Esophagus squamous epithelium (tissue), 5 donors: ENCODE measurements at regions not wholly inside any gene's neighbourhood (a gene's known extent, or its start where the extent isn't known, plus 50 kb on each side); places are given as distances from the start of the nearest gene placed in this dataset.

Experiments
- DNase-seq: peaks from one replicate; lab custom pipeline; 2025; lab: John Stamatoyannopoulos, UW
- H3K27ac ChIP-seq, 4 donors: fragments of 200-600 bp; sonication (generic); one replicate each; pipeline ENCODE4 v1.5.1; 2016 to 2019; ENCODE audit warnings: mild to moderate bottlenecking in 1 of 4
- H3K27me3 ChIP-seq, 4 donors: fragments of 200-600 bp; sonication (generic); 1 replicate in 3 of 4; 2 replicates in 1 of 4; pipeline versions ENCODE4 v1.5.1 to v1.6.0; 2017 to 2021; ENCODE audit warnings: antibody characterized with exemption in 1 of 4
- H3K36me3 ChIP-seq, 3 donors: fragments of 200-600 bp; sonication (generic); one replicate each; pipeline ENCODE4 v1.5.1; 2016 to 2019
- H3K4me1 ChIP-seq, 3 donors: fragments of 200-600 bp; sonication (generic); one replicate each; pipeline ENCODE4 v1.5.1; 2017 to 2019
- H3K4me3 ChIP-seq, 4 donors: fragments of 200-600 bp; sonication (generic); 1 replicate in 3 of 4; 2 replicates in 1 of 4; pipeline ENCODE4 v1.5.1; 2016 to 2019; ENCODE audit warnings: mild to moderate bottlenecking in 2 of 4, moderate library complexity in 1 of 4
- H3K9me3 ChIP-seq, 3 donors: fragments of 200-600 bp; sonication (generic); one replicate each; pipeline ENCODE4 v1.5.1; 2016 to 2019
- POLR2A ChIP-seq, 4 donors: fragments of 450-650 bp; IDR thresholded peaks; one replicate each; pipeline ENCODE4 v1.6.1; 2017; ENCODE audit warnings: antibody characterized with exemption in 4 of 4, mild to moderate bottlenecking in 4 of 4, moderate library complexity in 3 of 4
- WGBS, 2 donors: methylation state at CpG; one replicate each; pipeline ENCODE4 v1.1.5; 2018; 5-methylcytosine and 5-hydroxymethylcytosine counted together
- intact Hi-C: fragments of 100-400 bp; cut with DNase I; formaldehyde crosslinking; loops from one replicate; pipeline ENCODE4 v1.15.0; 2022
- TF ChIP-seq, protein P1 (sequence below), 6 experiments: fragments of 450-650 bp in 4 of 6; fragments of 200-600 bp in 2 of 6; sonication (generic) in 2 of 6; IDR thresholded peaks; one replicate each; pipeline ENCODE4 v1.5.1; 2016 to 2019; ENCODE audit warnings: antibody characterized with exemption in 6 of 6, mild to moderate bottlenecking in 4 of 6, moderate library complexity in 4 of 6
- donor health status: DM: yes; HTN: yes; CAD: no.

- intact Hi-C loops: no loop called here
- no peaks in the 10 kb centered on the region for H3K36me3 ChIP-seq
- H3K27me3 ChIP-seq: peaks cover 0 to 19% (median 0%) of the 10 kb centered on the region in 4 donors
These were observed 193.3 kb upstream of the SSTR4 start for GRCh38 chr20:22841846-22842245.

DNA sequence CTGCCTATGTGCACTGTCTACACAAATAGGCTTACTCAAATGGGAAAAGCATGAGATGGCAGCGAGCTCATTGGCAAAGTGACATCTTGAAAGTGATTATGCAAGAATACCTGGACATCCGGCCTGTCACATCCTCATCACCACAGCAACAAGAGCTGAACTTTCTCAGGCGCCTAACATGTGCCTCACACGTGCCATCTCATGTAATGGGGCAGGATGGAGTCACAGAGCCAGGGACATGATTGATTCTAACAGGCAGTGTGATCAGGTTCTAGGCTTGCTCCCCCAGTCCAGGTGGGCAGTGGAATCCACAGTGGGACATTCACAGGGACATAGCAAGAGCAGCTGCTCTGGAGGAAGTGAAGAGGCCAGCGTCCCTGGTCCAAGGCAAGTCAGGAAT, 192.3 kb upstream of the SSTR4 start:
- Histone ChIP-seq H3K9me3 (no peaks in the 10 kb centered on the region), H3K4me3 (no peak overlapping the region), H3K4me1 (no peaks in the 10 kb centered on the region), H3K27ac (no peak overlapping the region), H3K36me3 (no peaks in the 10 kb centered on the region), H3K27me3 (peaks cover 0 to 19% (median 0%) of the 10 kb centered on the region in 4 donors)
- DNase-seq: no peak
- intact Hi-C loops: no loop called here
- 67 to 92% methylated on average over 4 to 5 of the region's 5 CpGs for WGBS, 2 donors
- no peak for TF ChIP-seq POLR2A (IDR thresholded peaks at IDR 0.05)
- TF ChIP-seq, protein P1, sequence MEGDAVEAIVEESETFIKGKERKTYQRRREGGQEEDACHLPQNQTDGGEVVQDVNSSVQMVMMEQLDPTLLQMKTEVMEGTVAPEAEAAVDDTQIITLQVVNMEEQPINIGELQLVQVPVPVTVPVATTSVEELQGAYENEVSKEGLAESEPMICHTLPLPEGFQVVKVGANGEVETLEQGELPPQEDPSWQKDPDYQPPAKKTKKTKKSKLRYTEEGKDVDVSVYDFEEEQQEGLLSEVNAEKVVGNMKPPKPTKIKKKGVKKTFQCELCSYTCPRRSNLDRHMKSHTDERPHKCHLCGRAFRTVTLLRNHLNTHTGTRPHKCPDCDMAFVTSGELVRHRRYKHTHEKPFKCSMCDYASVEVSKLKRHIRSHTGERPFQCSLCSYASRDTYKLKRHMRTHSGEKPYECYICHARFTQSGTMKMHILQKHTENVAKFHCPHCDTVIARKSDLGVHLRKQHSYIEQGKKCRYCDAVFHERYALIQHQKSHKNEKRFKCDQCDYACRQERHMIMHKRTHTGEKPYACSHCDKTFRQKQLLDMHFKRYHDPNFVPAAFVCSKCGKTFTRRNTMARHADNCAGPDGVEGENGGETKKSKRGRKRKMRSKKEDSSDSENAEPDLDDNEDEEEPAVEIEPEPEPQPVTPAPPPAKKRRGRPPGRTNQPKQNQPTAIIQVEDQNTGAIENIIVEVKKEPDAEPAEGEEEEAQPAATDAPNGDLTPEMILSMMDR (IDR thresholded peaks at IDR 0.05): no peak

More at GRCh38 chr20:22841846-22842245, 193.3 kb upstream of the SSTR4 start:
- Histone ChIP-seq H3K27ac (no peak overlapping the region), H3K4me3 (no peak overlapping the region), H3K9me3 (no peaks in the 10 kb centered on the region), H3K4me1 (no peaks in the 10 kb centered on the region)
- TF ChIP-seq, protein P1 (IDR thresholded peaks at IDR 0.05): no peak
- TF ChIP-seq POLR2A (IDR thresholded peaks at IDR 0.05): no peak
- no peak for DNase-seq
- 87 to 95% methylated on average over 4 of the region's 4 CpGs for WGBS, 2 donors

GRCh38 chr20:22844959-22845358, 190.2 kb upstream of the SSTR4 start:
- no peaks in the 10 kb centered on the region for H3K9me3 ChIP-seq
- no peaks in the 10 kb centered on the region for H3K36me3 ChIP-seq
- no peak for DNase-seq
- peaks cover 0 to 19% (median 0%) of the 10 kb centered on the region in 4 donors for H3K27me3 ChIP-seq
- intact Hi-C loops: no loop called here
- no peak overlapping the region for H3K4me3 ChIP-seq
- H3K27ac ChIP-seq: no peak overlapping the region
- H3K4me1 ChIP-seq: no peaks in the 10 kb centered on the region
- TF ChIP-seq POLR2A (IDR thresholded peaks at IDR 0.05): no peak
- TF ChIP-seq, protein P1 (IDR thresholded peaks at IDR 0.05): no peak

GRCh38 chr20:22846863-22847262, 188.2 kb upstream of the SSTR4 start:
- Histone ChIP-seq H3K4me3 (no peak overlapping the region), H3K36me3 (no peaks in the 10 kb centered on the region), H3K27ac (no peak overlapping the region), H3K9me3 (no peaks in the 10 kb centered on the region), H3K27me3 (peaks cover 0 to 21% (median 0%) of the 10 kb centered on the region in 4 donors), H3K4me1 (no peaks in the 10 kb centered on the region)
- no peak for DNase-seq
- TF ChIP-seq POLR2A (IDR thresholded peaks at IDR 0.05): no peak
- TF ChIP-seq, protein P1 (IDR thresholded peaks at IDR 0.05): no peak
- WGBS, 2 donors: 58 to 64% methylated on average over 3 of the region's 3 CpGs
- intact Hi-C loops: no loop called here

DNA sequence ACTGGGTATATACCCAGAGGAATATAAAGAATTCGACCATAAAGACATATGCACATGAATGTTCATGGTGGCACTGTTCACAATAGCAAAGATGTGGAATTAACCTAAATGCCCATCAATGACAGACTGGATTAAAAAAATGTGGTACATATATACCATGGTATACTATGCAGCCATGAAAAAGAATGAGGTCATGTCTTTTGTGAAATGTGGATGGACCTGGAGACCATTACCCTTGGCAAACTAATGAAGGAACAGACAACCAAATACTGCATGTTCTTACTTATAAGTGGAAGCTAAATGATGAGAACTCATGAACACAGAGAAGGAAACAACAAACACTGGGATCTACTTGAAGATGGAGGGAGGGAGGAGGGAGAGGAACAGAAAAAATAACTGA, 186.7 kb upstream of the SSTR4 start:
- Histone ChIP-seq H3K36me3 (no peaks in the 10 kb centered on the region), H3K27ac (no peak overlapping the region), H3K4me3 (no peak overlapping the region), H3K4me1 (no peaks in the 10 kb centered on the region), H3K9me3 (no peaks in the 10 kb centered on the region), H3K27me3 (peaks cover 0 to 14% (median 0%) of the 10 kb centered on the region in 4 donors)
- 82 to 90% methylated on average over 1 of the region's 1 CpG for WGBS, 2 donors
- DNase-seq: no peak
- TF ChIP-seq, protein P1 (IDR thresholded peaks at IDR 0.05): no peak
- no peak for TF ChIP-seq POLR2A (IDR thresholded peaks at IDR 0.05)
- intact Hi-C loops: no loop called here
